A549 (cell line): ENCODE measurements at regions not wholly inside any gene's neighbourhood (a gene's known extent, or its start where the extent isn't known, plus 50 kb on each side); places are given as distances from the start of the nearest gene placed in this dataset.

Source experiments
- ATAC-seq, 2 experiments: fragments of 200-7000 bp in 1 of 2; fragments of >200 bp in 1 of 2; cut with Nextera tagmentation in 1 of 2; cut with Tn5 transposase in 1 of 2; 3 replicates each; pipeline versions ENCODE4 v1.8.0 to v1.9.1; 2018 to 2020; ENCODE audit warnings: mild to moderate bottlenecking in 1 of 2, moderate library complexity in 1 of 2
- CTCF ChIA-PET: fragments of 300-600 bp; sonication (Branson Sonifier 250); formaldehyde crosslinking; extraction: SDS; loops from one replicate; lab custom pipeline; 2021; ENCODE audit warnings: antibody characterized with exemption, inconsistent platforms; lab: Yijun Ruan, JAX
- POLR2A ChIA-PET: fragments of 350-600 bp; formaldehyde crosslinking; extraction: SDS; loops from one replicate; lab custom pipeline; 2021; ENCODE audit warnings: antibody characterized with exemption, inconsistent platforms; lab: Yijun Ruan, JAX
- DNase-seq, 2 experiments: peaks; one replicate each; pipeline versions ENCODE4 v3.0.0 to v3.0.0-alpha.2; 2011 to 2016; ENCODE audit warnings: low read depth in 1 of 2, low spot score in 1 of 2
- FAIRE-seq: peaks from 2 replicates; lab custom pipeline; 2011; peaks lifted over from hg19 to GRCh38; lab: Jason Lieb, UNC
- H3K27ac ChIP-seq, 2 experiments: fragments of >200 bp; sonication (Bioruptor Twin); formaldehyde crosslinking; 3 replicates each; pipeline ENCODE4 v1.5.1; 2016 to 2017
- H3K4me1 ChIP-seq: fragments of >200 bp; sonication (Bioruptor Twin); formaldehyde crosslinking; 3 replicates; pipeline ENCODE4 v1.6.1; 2016
- H3K4me2 ChIP-seq: fragments of >200 bp; sonication (Bioruptor Twin); formaldehyde crosslinking; 3 replicates; pipeline ENCODE4 v1.6.1; 2016
- H3K4me3 ChIP-seq: fragments of >200 bp; sonication (Bioruptor Twin); formaldehyde crosslinking; 3 replicates; pipeline ENCODE4 v1.5.1; 2016
- H3K9me3 ChIP-seq: fragments of >200 bp; sonication (Bioruptor Twin); formaldehyde crosslinking; 3 replicates; pipeline ENCODE4 v1.6.1; 2016
- CBX8 ChIP-seq: fragments of 200-600 bp; sonication (generic); IDR thresholded peaks from 2 replicates; pipeline ENCODE4 v1.6.1; 2016
- CHD4 ChIP-seq: fragments of 200-600 bp; sonication (generic); IDR thresholded peaks from 2 replicates; pipeline ENCODE4 v1.6.1; 2016; ENCODE audit warnings: antibody characterized with exemption, mild to moderate bottlenecking, borderline replicate concordance
- EHMT2 ChIP-seq: fragments of 200-600 bp; sonication (generic); IDR thresholded peaks from 2 replicates; pipeline ENCODE4 v1.6.1; 2016; ENCODE audit warnings: antibody characterized with exemption, low read depth, mild to moderate bottlenecking, moderate library complexity
- ESRRA ChIP-seq: fragments of 150-350 bp; IDR thresholded peaks from 2 replicates; pipeline ENCODE4 v1.6.1; 2014; ENCODE audit warnings: mild to moderate bottlenecking, low read length, borderline replicate concordance
- FOSB ChIP-seq: fragments of 250-450 bp; sonication (Bioruptor Pico); IDR thresholded peaks from 2 replicates; pipeline ENCODE4 v1.5.0; 2020; ENCODE audit warnings: mild to moderate bottlenecking, moderate library complexity
- FOSL2 ChIP-seq, 2 experiments: fragments of 450-650 bp in 1 of 2; fragments of >200 bp in 1 of 2; sonication (Bioruptor Twin) in 1 of 2; formaldehyde crosslinking; IDR thresholded peaks; 2 replicates each; pipeline versions ENCODE4 v1.5.0 to v1.6.1; 2016 to 2020; ENCODE audit warnings: mild to moderate bottlenecking in 1 of 2, moderate library complexity in 1 of 2
- HDAC2 ChIP-seq: fragments of 200-600 bp; sonication (generic); IDR thresholded peaks from 2 replicates; pipeline ENCODE4 v1.6.1; 2016
- HOXA7 ChIP-seq: fragments of 250-450 bp; sonication (Bioruptor Pico); IDR thresholded peaks from 2 replicates; pipeline ENCODE4 v1.5.0; 2020; ENCODE audit warnings: mild to moderate bottlenecking, moderate library complexity
- RAD21 ChIP-seq, 2 experiments: fragments of >200 bp in 1 of 2; sonication (Bioruptor Twin) in 1 of 2; formaldehyde crosslinking in 1 of 2; IDR thresholded peaks in 1 of 2; conservative IDR thresholded peaks in 1 of 2; 2 replicates in 1 of 2; 3 replicates in 1 of 2; pipeline ENCODE4 v1.6.1; 2012 to 2018; ENCODE audit warnings: inconsistent platforms in 1 of 2
- RCOR1 ChIP-seq: fragments of 150-350 bp; IDR thresholded peaks from 2 replicates; pipeline ENCODE4 v1.6.1; 2014; ENCODE audit warnings: antibody characterized with exemption, low read length, low read depth
- REST ChIP-seq: fragments of 200-600 bp; sonication (generic); IDR thresholded peaks from 2 replicates; pipeline ENCODE4 v1.6.1; 2016; ENCODE audit warnings: antibody characterized with exemption, mild to moderate bottlenecking, moderate library complexity
- TFCP2L1 ChIP-seq: fragments of 250-450 bp; sonication (Bioruptor Pico); IDR thresholded peaks from 2 replicates; pipeline ENCODE4 v1.5.0; 2021; ENCODE audit warnings: mild to moderate bottlenecking
- TP53 ChIP-seq: fragments of 250-450 bp; sonication (Bioruptor Pico); IDR thresholded peaks from 2 replicates; pipeline ENCODE4 v1.5.0; 2021; ENCODE audit warnings: mild to moderate bottlenecking, moderate library complexity
- ZC3H11A ChIP-seq: fragments of 450-650 bp; IDR thresholded peaks from 2 replicates; pipeline ENCODE4 v1.6.1; 2014; ENCODE audit warnings: antibody characterized with exemption, mild to moderate bottlenecking
- WGBS: methylation state at CpG from one replicate; pipeline ENCODE4 v1.1.6; 2017; ENCODE audit errors: missing lambda C conversion rate; 5-methylcytosine and 5-hydroxymethylcytosine counted together

- no peak for FAIRE-seq
Observed at GRCh38 chr13:40161351-40161810, 505.1 kb downstream of the FOXO1 start.

GRCh38 chr13:40161931-40162330, 504.5 kb downstream of the FOXO1 start:
- no peak for DNase-seq
- ChIA-PET POLR2A (no interaction called here), CTCF (no interaction called here)
- no peak for FAIRE-seq
- H3K9me3 ChIP-seq: no peaks in the 10 kb centered on the region
- WGBS: 100% methylated on average over 1 of the region's 2 CpGs
- peaks cover 20% of the 10 kb centered on the region for H3K4me1 ChIP-seq
- ATAC-seq: no peak
- TF ChIP-seq ZC3H11A: no peak
- TF ChIP-seq EHMT2: no peak
- no peak for TF ChIP-seq TP53 (CRISPR knock-in tag)
- no peak for TF ChIP-seq CBX8
- TF ChIP-seq TFCP2L1 (CRISPR knock-in tag): no peak
- TF ChIP-seq REST: no peak
- no peak for TF ChIP-seq HDAC2
- TF ChIP-seq RAD21 (conservative IDR thresholded peaks at IDR 0.05 in 1 of 2, IDR thresholded peaks at IDR 0.05 in 1 of 2): no peak
- H3K4me2 ChIP-seq: no peak overlapping the region
- peak overlapping the region in 1 of 2 experiments; percentile 14; a peak in 1 of 6 replicates for H3K27ac ChIP-seq
- H3K4me3 ChIP-seq: no peak overlapping the region

More at GRCh38 chr13:40161351-40161810, 505.1 kb downstream of the FOXO1 start:
- DNase-seq (no peak), ATAC-seq (no peak)
- POLR2A ChIA-PET: no interaction called here
- WGBS: 91% methylated on average over 4 of the region's 4 CpGs
- Histone ChIP-seq H3K4me2 (no peak overlapping the region), H3K4me3 (no peak overlapping the region), H3K9me3 (no peaks in the 10 kb centered on the region), H3K4me1 (peaks cover 20% of the 10 kb centered on the region), H3K27ac (peak overlapping the region in 1 of 2 experiments; percentile 14; a peak in 1 of 6 replicates)
- CTCF ChIA-PET: interaction anchor here (1.0 kb wide), 1 partner anchor 10 kb away, joined by 3 read pairs; no protein-coding TSS in a partner anchor
- TF ChIP-seq FOSB (CRISPR knock-in tag) (no peak), ESRRA (no peak), HOXA7 (CRISPR knock-in tag) (no peak), CHD4 (no peak), FOSL2 (IDR thresholded peaks at IDR 0.05) (no peak), FOSL2 (CRISPR knock-in tag; IDR thresholded peaks at IDR 0.05) (no peak), REST (no peak), RCOR1 (no peak)
